Stomach (tissue), 4 donors: ENCODE measurements at regions not wholly inside any gene's neighbourhood (a gene's known extent, or its start where the extent isn't known, plus 50 kb on each side); places are given as distances from the start of the nearest gene placed in this dataset.

Experiments
- POLR2A ChIP-seq, 4 donors: fragments of 450-650 bp; IDR thresholded peaks; one replicate each; pipeline ENCODE4 v1.6.1; 2016; ENCODE audit warnings: antibody characterized with exemption in 4 of 4, control low read depth in 2 of 4, mild to moderate bottlenecking in 1 of 4, moderate library complexity in 1 of 4
- TF ChIP-seq, protein P1 (sequence below), 7 experiments: fragments of 450-650 bp in 4 of 7; fragments of 200-600 bp in 3 of 7; sonication (generic) in 3 of 7; IDR thresholded peaks; one replicate each; pipeline ENCODE4 v1.5.1; 2016 to 2019; ENCODE audit warnings: antibody characterized with exemption in 7 of 7, control low read depth in 2 of 7, mild to moderate bottlenecking in 1 of 7

DNA sequence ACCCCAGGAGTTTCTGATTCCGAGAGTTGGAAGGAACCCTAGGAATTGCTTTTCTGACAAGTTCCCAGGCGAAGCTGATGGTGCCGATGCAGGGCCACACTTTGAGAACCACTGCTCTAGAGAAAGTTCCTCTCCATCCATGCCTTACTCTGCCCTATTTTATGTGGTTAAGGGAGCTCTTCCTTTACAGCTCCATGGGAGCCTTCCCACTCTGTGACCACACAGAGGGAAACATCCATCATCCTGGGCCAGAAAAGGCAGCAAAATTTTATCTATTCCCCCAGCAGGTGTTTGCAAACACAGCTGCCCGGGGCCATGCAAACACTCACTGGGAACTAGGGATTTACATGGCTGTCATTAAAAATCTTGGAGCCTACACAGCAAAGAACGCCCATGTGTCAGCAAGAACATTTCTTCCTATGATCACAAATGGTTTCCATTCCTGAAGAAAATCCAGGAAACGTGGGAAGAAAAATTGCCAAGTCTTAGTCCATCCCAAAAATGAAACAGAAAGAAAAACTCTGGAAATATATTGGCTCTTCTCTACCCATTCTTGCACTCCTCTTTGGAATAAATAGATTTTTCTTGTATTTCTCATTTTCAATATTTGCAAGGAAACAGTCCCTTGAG is 252.7 kb downstream of the PMP22 start:
- TF ChIP-seq POLR2A (IDR thresholded peaks at IDR 0.05), result no peak
- TF ChIP-seq, protein P1, sequence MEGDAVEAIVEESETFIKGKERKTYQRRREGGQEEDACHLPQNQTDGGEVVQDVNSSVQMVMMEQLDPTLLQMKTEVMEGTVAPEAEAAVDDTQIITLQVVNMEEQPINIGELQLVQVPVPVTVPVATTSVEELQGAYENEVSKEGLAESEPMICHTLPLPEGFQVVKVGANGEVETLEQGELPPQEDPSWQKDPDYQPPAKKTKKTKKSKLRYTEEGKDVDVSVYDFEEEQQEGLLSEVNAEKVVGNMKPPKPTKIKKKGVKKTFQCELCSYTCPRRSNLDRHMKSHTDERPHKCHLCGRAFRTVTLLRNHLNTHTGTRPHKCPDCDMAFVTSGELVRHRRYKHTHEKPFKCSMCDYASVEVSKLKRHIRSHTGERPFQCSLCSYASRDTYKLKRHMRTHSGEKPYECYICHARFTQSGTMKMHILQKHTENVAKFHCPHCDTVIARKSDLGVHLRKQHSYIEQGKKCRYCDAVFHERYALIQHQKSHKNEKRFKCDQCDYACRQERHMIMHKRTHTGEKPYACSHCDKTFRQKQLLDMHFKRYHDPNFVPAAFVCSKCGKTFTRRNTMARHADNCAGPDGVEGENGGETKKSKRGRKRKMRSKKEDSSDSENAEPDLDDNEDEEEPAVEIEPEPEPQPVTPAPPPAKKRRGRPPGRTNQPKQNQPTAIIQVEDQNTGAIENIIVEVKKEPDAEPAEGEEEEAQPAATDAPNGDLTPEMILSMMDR (IDR thresholded peaks at IDR 0.05), result no peak
